ENCODE measurements at regions not wholly inside any gene's neighbourhood (a gene's known extent, or its start where the extent isn't known, plus 50 kb on each side); places are given as distances from the start of the nearest gene placed in this dataset.

- Histone ChIP-seq H3K27me3 (ENCODE audit: control insufficient read depth, insufficient read depth, low read length) (peaks cover 15% of the 10 kb centered on the region), H4K5ac (ENCODE audit: low read depth, low read length) (no peak overlapping the region), H3K79me1 (ENCODE audit: low read depth in 1 of 2, low read length in 2 of 2) (no peaks in the 10 kb centered on the region), H3K18ac (ENCODE audit: low read depth, low read length) (no peak overlapping the region), H3K36me3 (ENCODE audit: control insufficient read depth, insufficient read depth, low read length) (no peaks in the 10 kb centered on the region), H3K4me1 (ENCODE audit: control insufficient read depth, insufficient read depth, low read length) (no peaks in the 10 kb centered on the region), H2BK5ac (ENCODE audit: low read depth, low read length, poor library complexity, severe bottlenecking) (no peak overlapping the region), H3K4me3 (ENCODE audit: insufficient read depth, low read depth, low read length) (no peak overlapping the region), H3K23ac (ENCODE audit: low read depth, low read length) (no peak overlapping the region), H2AK9ac (replicated peaks; ENCODE audit: low read depth, low read length, poor library complexity) (no peak overlapping the region), H2BK15ac (ENCODE audit: low read depth, low read length) (no peak overlapping the region), H3K14ac (replicated peaks; ENCODE audit: low read depth, low read length) (no peak overlapping the region), H2AK5ac (ENCODE audit: low read depth, low read length) (no peak overlapping the region), H2BK120ac (ENCODE audit: low read depth, low read length) (no peak overlapping the region), H4K8ac (ENCODE audit: low read depth in 2 of 2, low read length in 2 of 2) (no peak overlapping the region), H3K9ac (ENCODE audit: low read depth, low read length) (no peak overlapping the region), H3K27ac (ENCODE audit: insufficient read depth, low read length) (no peak overlapping the region), H3K4ac (ENCODE audit: low read depth, low read length) (no peak overlapping the region), H4K91ac (ENCODE audit: insufficient read depth, low read depth, low read length) (no peak overlapping the region), H3K56ac (ENCODE audit: extremely low read depth, insufficient read depth, low read length) (no peak overlapping the region), H2BK20ac (ENCODE audit: low read depth, low read length) (no peak overlapping the region), H3K9me3 (ENCODE audit: control insufficient read depth, insufficient read depth, low read length) (no peaks in the 10 kb centered on the region), H3K9me1 (ENCODE audit: insufficient read depth, low read length) (no peaks in the 10 kb centered on the region), H2AFZ (replicated peaks; ENCODE audit: low read length, poor library complexity) (no peak overlapping the region), H3K4me2 (ENCODE audit: low read depth, low read length) (no peak overlapping the region), H4K20me1 (ENCODE audit: insufficient read depth, low read length) (no peaks in the 10 kb centered on the region)
- intact Hi-C loops (cut with micrococcal nuclease) (no loop called here), dilution Hi-C loops (cut with HindIII; ENCODE audit: low sequenced_read_pairs, unreplicated experiment) (no loop called here), in situ Hi-C loops (cut with MboI; ENCODE audit: low sequenced_read_pairs) (no loop called here)
- no peak for ATAC-seq (ENCODE audit: low read depth)
- BruUV-seq (replicated peaks): no TSS peak
- CTCF ChIA-PET: no interaction called here
- POLR2A ChIA-PET (ENCODE audit: unreplicated experiment): no interaction called here
- 14% methylated on average over 1 of the region's 6 CpGs; no CpG with 5 or more reads in 1 of the 2 experiments for WGBS, 2 experiments (ENCODE audit: extremely low coverage in 2 of 2, insufficient read length in 1 of 2)
- no peak for DNase-seq
- TF ChIP-seq CHD1 (IDR thresholded peaks at IDR 0.05; ENCODE audit: low read depth, low read length) (no peak), RFX5 (IDR thresholded peaks at IDR 0.05; ENCODE audit: low read depth, low read length) (no peak), MXI1 (IDR thresholded peaks at IDR 0.05; ENCODE audit: borderline replicate concordance, low read depth, low read length) (no peak), RCOR1 (IDR thresholded peaks at IDR 0.05; ENCODE audit: insufficient replicate concordance, low read length) (no peak), NFE2L2 (IDR thresholded peaks at IDR 0.05; ENCODE audit: low read depth, low read length) (no peak), CTCF (conservative IDR thresholded peaks at IDR 0.05; ENCODE audit: low read depth, low read length) (no peak), RAD21 (IDR thresholded peaks at IDR 0.05; ENCODE audit: low read length) (no peak), CEBPB (IDR thresholded peaks at IDR 0.05; ENCODE audit: low read depth, low read length) (no peak), USF2 (IDR thresholded peaks at IDR 0.05; ENCODE audit: low read depth, low read length) (no peak), BHLHE40 (IDR thresholded peaks at IDR 0.05; ENCODE audit: low read depth, low read length) (no peak), MAZ (IDR thresholded peaks at IDR 0.05; ENCODE audit: borderline replicate concordance, low read depth, low read length) (no peak), ELK1 (IDR thresholded peaks at IDR 0.05; ENCODE audit: borderline replicate concordance, low read depth, low read length) (no peak)
Measured at GRCh38 chr10:100677290-100677945, 68.0 kb upstream of the PAX2 start.
